ENCODE measurements at regions not wholly inside any gene's neighbourhood (a gene's known extent, or its start where the extent isn't known, plus 50 kb on each side); places are given as distances from the start of the nearest gene placed in this dataset.

DNA sequence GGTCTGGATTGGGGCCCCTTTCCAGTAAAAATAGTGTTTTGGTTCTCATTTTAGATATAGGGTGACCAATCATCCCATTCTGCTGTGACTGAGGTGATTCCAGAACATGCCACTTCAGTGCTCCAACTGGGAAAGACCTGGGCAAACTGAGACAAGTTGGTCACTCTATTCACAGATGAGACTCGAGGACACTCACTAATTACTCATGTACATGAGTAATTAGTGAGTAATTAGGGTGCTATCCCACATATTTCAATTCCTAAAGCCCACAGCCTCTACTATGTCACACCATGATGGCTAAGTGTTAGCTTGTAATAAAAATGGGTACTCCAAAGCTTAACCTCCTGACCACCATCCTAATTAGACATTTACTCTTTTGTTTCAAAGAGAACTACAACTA is 86.0 kb downstream of the CBLN4 start:
- TF ChIP-seq CTCF (IDR thresholded peaks at IDR 0.05; ENCODE audit: low read length, missing control alignments): no peak
- H3K4me3 ChIP-seq (replicated peaks; ENCODE audit: low read depth, low read length): no peak overlapping the region
- DNase-seq (ENCODE audit: low read depth): no peak

DNA sequence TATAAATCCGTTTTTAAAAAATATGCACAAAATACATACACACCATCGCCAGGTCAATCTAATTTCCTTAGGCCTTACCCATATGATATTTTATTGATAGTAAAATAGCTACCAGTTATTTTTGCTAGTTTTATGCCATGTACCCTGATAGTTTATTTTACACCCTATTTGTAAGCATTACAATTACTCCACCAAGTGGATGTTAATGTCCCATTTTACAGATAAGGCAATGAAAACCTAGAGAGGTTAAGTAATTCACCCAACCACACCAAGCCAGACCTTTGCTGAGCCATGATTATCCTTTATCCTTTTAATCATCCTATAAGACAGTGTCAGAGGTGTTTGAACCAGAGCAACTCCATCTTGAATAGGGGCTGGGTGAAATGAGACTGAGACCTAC is 86.8 kb downstream of the CBLN4 start:
- no peak for TF ChIP-seq CTCF (IDR thresholded peaks at IDR 0.05; ENCODE audit: low read length, missing control alignments)
- H3K4me3 ChIP-seq (replicated peaks; ENCODE audit: low read depth, low read length): no peak overlapping the region
- DNase-seq (ENCODE audit: low read depth): no peak

- no peak for TF ChIP-seq CTCF (IDR thresholded peaks at IDR 0.05; ENCODE audit: low read length, missing control alignments)
- no peak for DNase-seq (ENCODE audit: low read depth)
- H3K4me3 ChIP-seq (replicated peaks; ENCODE audit: low read depth, low read length): no peak overlapping the region
Measured at GRCh38 chr20:55893031-55893430, 112.3 kb downstream of the CBLN4 start.

- TF ChIP-seq CTCF (IDR thresholded peaks at IDR 0.05; ENCODE audit: low read length, missing control alignments): no peak
- H3K4me3 ChIP-seq (replicated peaks; ENCODE audit: low read depth, low read length): no peak overlapping the region
- no peak for DNase-seq (ENCODE audit: low read depth)
Measured at GRCh38 chr20:55888685-55889084, 116.6 kb downstream of the CBLN4 start.

GRCh38 chr20:55882910-55883309 is 122.4 kb downstream of the CBLN4 start:
- TF ChIP-seq CTCF (IDR thresholded peaks at IDR 0.05; ENCODE audit: low read length, missing control alignments): no peak
- no peak for DNase-seq (ENCODE audit: low read depth)
- H3K4me3 ChIP-seq (replicated peaks; ENCODE audit: low read depth, low read length): no peak overlapping the region

DNA sequence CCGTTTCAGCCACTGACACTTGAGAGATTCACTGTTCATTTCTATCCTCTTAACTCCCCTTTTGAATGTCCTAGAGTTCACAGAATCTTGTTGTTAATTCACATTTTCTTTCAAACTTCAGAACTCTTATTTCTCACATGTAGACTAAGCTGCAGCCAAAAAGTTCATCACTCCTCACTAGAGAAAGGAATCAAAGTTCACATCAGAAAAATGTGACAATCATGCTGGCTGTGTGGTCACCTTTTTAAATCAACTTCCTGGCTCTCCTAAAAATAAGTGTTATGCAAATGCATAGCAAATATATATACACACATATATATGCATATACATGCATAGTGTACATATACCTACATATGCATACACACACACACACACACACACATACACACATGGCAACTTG is 123.0 kb downstream of the CBLN4 start:
- TF ChIP-seq CTCF (IDR thresholded peaks at IDR 0.05; ENCODE audit: low read length, missing control alignments): no peak
- no peak for DNase-seq (ENCODE audit: low read depth)

GRCh38 chr20:55881204-55881603 is 124.1 kb downstream of the CBLN4 start:
- no peak for DNase-seq (ENCODE audit: low read depth)
- no peak for TF ChIP-seq CTCF (IDR thresholded peaks at IDR 0.05; ENCODE audit: low read length, missing control alignments)

More for the DNA sequence above, 123.0 kb downstream of the CBLN4 start:
- H3K4me3 ChIP-seq (replicated peaks; ENCODE audit: low read depth, low read length): no peak overlapping the region

More at GRCh38 chr20:55881204-55881603, 124.1 kb downstream of the CBLN4 start:
- H3K4me3 ChIP-seq (replicated peaks; ENCODE audit: low read depth, low read length): no peak overlapping the region
